HUES64 (cell line): ENCODE measurements at regions not wholly inside any gene's neighbourhood (a gene's known extent, or its start where the extent isn't known, plus 50 kb on each side); places are given as distances from the start of the nearest gene placed in this dataset.
"Not testable (repeated sequence)": the region's sequence is repeated elsewhere in the genome, so short reads cannot be mapped to it uniquely, and the experiment has no call there.

ENCODE experiments used
- H3K27ac ChIP-seq: 2 replicates; pipeline ENCODE4 v1.7.0; 2013; ENCODE audit warnings: low read depth, low read length, inconsistent platforms
- H3K27me3 ChIP-seq: 2 replicates; pipeline ENCODE4 v1.6.1; 2013; ENCODE audit warnings: mild to moderate bottlenecking, low read length; ENCODE audit not compliant: insufficient read depth
- H3K36me3 ChIP-seq: 2 replicates; pipeline ENCODE4 v1.6.1; 2013; ENCODE audit warnings: mild to moderate bottlenecking, low read length; ENCODE audit not compliant: insufficient read depth
- H3K4me1 ChIP-seq: 2 replicates; pipeline ENCODE4 v1.6.1; 2013; ENCODE audit warnings: mild to moderate bottlenecking, low read length, moderate library complexity; ENCODE audit not compliant: insufficient read depth
- H3K4me3 ChIP-seq: 2 replicates; pipeline ENCODE4 v1.5.1; 2013; ENCODE audit warnings: mild to moderate bottlenecking, low read length, moderate library complexity
- H3K9ac ChIP-seq: 2 replicates; pipeline ENCODE4 v1.6.1; 2013; ENCODE audit warnings: mild to moderate bottlenecking, low read depth, low read length
- H3K9me3 ChIP-seq: 2 replicates; pipeline ENCODE4 v1.6.1; 2013; ENCODE audit warnings: low read depth, low read length; ENCODE audit not compliant: insufficient read depth
- WGBS: fragments of 150-250, 120-280 bp; methylation state at CpG from one replicate; pipeline ENCODE4 v1.1.7; 2013; ENCODE audit warnings: missing lambda C conversion rate; 5-methylcytosine and 5-hydroxymethylcytosine counted together

GRCh38 chr7:13130906-13131305 lies 443.5 kb downstream of the ARL4A start:
- WGBS = 93% methylated on average over 3 of the region's 3 CpGs
- not testable (repeated sequence) for H3K4me1 ChIP-seq, H3K4me3 ChIP-seq, H3K27me3 ChIP-seq, H3K9me3 ChIP-seq, H3K27ac ChIP-seq, H3K9ac ChIP-seq, H3K36me3 ChIP-seq

- H3K9me3 ChIP-seq = peaks cover 12% of the 10 kb centered on the region; the same call in 1 of the 2 replicates
- no peaks in the 10 kb centered on the region for H3K27me3 ChIP-seq
- no peak overlapping the region for H3K4me3 ChIP-seq
- H3K27ac ChIP-seq = no peak overlapping the region
- H3K9ac ChIP-seq = no peak overlapping the region
- H3K36me3 ChIP-seq = no peaks in the 10 kb centered on the region
- H3K4me1 ChIP-seq = no peaks in the 10 kb centered on the region
These were observed 444.9 kb downstream of the ARL4A start for GRCh38 chr7:13132314-13132713.

GRCh38 chr7:13136345-13136744 lies 448.9 kb downstream of the ARL4A start:
- not testable (repeated sequence) for H3K27me3 ChIP-seq, H3K9ac ChIP-seq, H3K27ac ChIP-seq, H3K4me1 ChIP-seq, H3K4me3 ChIP-seq, H3K36me3 ChIP-seq
- H3K9me3 ChIP-seq = peaks cover 15% of the 10 kb centered on the region; the same call in 1 of the 2 replicates
- 94% methylated on average over 6 of the region's 6 CpGs for WGBS

GRCh38 chr7:13139436-13139835 lies 452.0 kb downstream of the ARL4A start:
- Histone ChIP-seq H3K27ac (no peak overlapping the region), H3K9ac (no peak overlapping the region), H3K4me3 (no peak overlapping the region), H3K36me3 (no peaks in the 10 kb centered on the region), H3K4me1 (no peaks in the 10 kb centered on the region), H3K27me3 (no peaks in the 10 kb centered on the region), H3K9me3 (peaks cover 15% of the 10 kb centered on the region; the same call in 1 of the 2 replicates)
- WGBS = 90% methylated on average over 2 of the region's 2 CpGs

- no peaks in the 10 kb centered on the region for H3K27me3 ChIP-seq
- H3K27ac ChIP-seq = no peak overlapping the region
- H3K9ac ChIP-seq = no peak overlapping the region
- no peak overlapping the region for H3K4me3 ChIP-seq
- no peaks in the 10 kb centered on the region for H3K9me3 ChIP-seq
- H3K36me3 ChIP-seq = no peaks in the 10 kb centered on the region
- 96% methylated on average over 4 of the region's 4 CpGs for WGBS
- no peaks in the 10 kb centered on the region for H3K4me1 ChIP-seq
These were observed 457.2 kb downstream of the ARL4A start for GRCh38 chr7:13144673-13145072.

GRCh38 chr7:13148548-13148947 lies 461.1 kb downstream of the ARL4A start:
- Histone ChIP-seq H3K4me1 (peaks cover 6% of the 10 kb centered on the region; the same call in 1 of the 2 replicates), H3K27me3 (no peaks in the 10 kb centered on the region), H3K36me3 (no peaks in the 10 kb centered on the region), H3K9ac (no peak overlapping the region), H3K9me3 (no peaks in the 10 kb centered on the region), H3K4me3 (no peak overlapping the region), H3K27ac (no peak overlapping the region)
- no CpG with 5 or more reads among the region's 1 CpG for WGBS

- no peak overlapping the region for H3K4me3 ChIP-seq
- WGBS = 94% methylated on average over 1 of the region's 1 CpG
- no peaks in the 10 kb centered on the region for H3K27me3 ChIP-seq
These were observed 464.5 kb downstream of the ARL4A start for GRCh38 chr7:13151978-13152377.

GRCh38 chr7:13152755-13153154 lies 465.3 kb downstream of the ARL4A start:
- no peaks in the 10 kb centered on the region for H3K36me3 ChIP-seq
- H3K27me3 ChIP-seq = no peaks in the 10 kb centered on the region
- H3K9me3 ChIP-seq = no peaks in the 10 kb centered on the region
- H3K4me1 ChIP-seq = peaks cover 6% of the 10 kb centered on the region; the same call in 1 of the 2 replicates
- no peak overlapping the region for H3K9ac ChIP-seq
- H3K27ac ChIP-seq = no peak overlapping the region
- no peak overlapping the region for H3K4me3 ChIP-seq

More at GRCh38 chr7:13151978-13152377, 464.5 kb downstream of the ARL4A start:
- Histone ChIP-seq H3K36me3 (no peaks in the 10 kb centered on the region), H3K4me1 (peaks cover 6% of the 10 kb centered on the region; the same call in 1 of the 2 replicates), H3K9me3 (no peaks in the 10 kb centered on the region), H3K9ac (no peak overlapping the region), H3K27ac (no peak overlapping the region)

- Histone ChIP-seq H3K9ac (no peak overlapping the region), H3K9me3 (no peaks in the 10 kb centered on the region), H3K4me3 (no peak overlapping the region), H3K4me1 (peaks cover 6% of the 10 kb centered on the region; the same call in 1 of the 2 replicates), H3K36me3 (no peaks in the 10 kb centered on the region), H3K27ac (no peak overlapping the region), H3K27me3 (no peaks in the 10 kb centered on the region)
- WGBS = 91% methylated on average over 2 of the region's 2 CpGs
These were observed 465.8 kb downstream of the ARL4A start for GRCh38 chr7:13153266-13153665.

GRCh38 chr7:13153742-13154141 lies 466.3 kb downstream of the ARL4A start:
- no peaks in the 10 kb centered on the region for H3K36me3 ChIP-seq

GRCh38 chr7:13155188-13155587 lies 467.8 kb downstream of the ARL4A start:
- WGBS = 65% methylated on average over 1 of the region's 1 CpG
- Histone ChIP-seq H3K9ac (no peak overlapping the region), H3K27me3 (no peaks in the 10 kb centered on the region), H3K36me3 (no peaks in the 10 kb centered on the region), H3K4me3 (no peak overlapping the region), H3K9me3 (no peaks in the 10 kb centered on the region), H3K27ac (no peak overlapping the region), H3K4me1 (peaks cover 6% of the 10 kb centered on the region; the same call in 1 of the 2 replicates)

More at GRCh38 chr7:13153742-13154141, 466.3 kb downstream of the ARL4A start:
- Histone ChIP-seq H3K27ac (no peak overlapping the region), H3K9me3 (no peaks in the 10 kb centered on the region), H3K4me3 (no peak overlapping the region), H3K27me3 (no peaks in the 10 kb centered on the region), H3K4me1 (peaks cover 6% of the 10 kb centered on the region; the same call in 1 of the 2 replicates), H3K9ac (no peak overlapping the region)

GRCh38 chr7:13159003-13159402 lies 471.6 kb downstream of the ARL4A start:
- 100% methylated on average over 1 of the region's 1 CpG for WGBS
- Histone ChIP-seq H3K36me3 (no peaks in the 10 kb centered on the region), H3K4me1 (no peaks in the 10 kb centered on the region; the same call in 1 of the 2 replicates), H3K9ac (no peak overlapping the region), H3K27ac (no peak overlapping the region), H3K9me3 (no peaks in the 10 kb centered on the region), H3K27me3 (no peaks in the 10 kb centered on the region), H3K4me3 (no peak overlapping the region)
